ENCODE measurements at regions not wholly inside any gene's neighbourhood (a gene's known extent, or its start where the extent isn't known, plus 50 kb on each side); places are given as distances from the start of the nearest gene placed in this dataset.

- TF ChIP-seq PPARA (CRISPR knock-in tag; IDR thresholded peaks at IDR 0.05; ENCODE audit: borderline replicate concordance) (no peak), ZFP30 (CRISPR knock-in tag; IDR thresholded peaks at IDR 0.05) (no peak)
These were observed 173.6 kb upstream of the DYNLRB2 start for GRCh38 chr16:80367037-80367658.
